Loucy (cell line): ENCODE measurements at regions not wholly inside any gene's neighbourhood (a gene's known extent, or its start where the extent isn't known, plus 50 kb on each side); places are given as distances from the start of the nearest gene placed in this dataset.

Experiments
- EZH2phosphoT487 ChIP-seq: fragments of 200-600 bp; IDR thresholded peaks from 2 replicates; pipeline ENCODE4 v1.6.1; 2018; ENCODE audit warnings: antibody characterized with exemption, mild to moderate bottlenecking, moderate library complexity, borderline replicate concordance
- TF ChIP-seq, protein P1 (sequence below): fragments of 200-600 bp; sonication (generic); conservative IDR thresholded peaks from 2 replicates; pipeline ENCODE4 v1.5.1; 2014; ENCODE audit warnings: mild to moderate bottlenecking, antibody characterized with exemption, low read length

DNA sequence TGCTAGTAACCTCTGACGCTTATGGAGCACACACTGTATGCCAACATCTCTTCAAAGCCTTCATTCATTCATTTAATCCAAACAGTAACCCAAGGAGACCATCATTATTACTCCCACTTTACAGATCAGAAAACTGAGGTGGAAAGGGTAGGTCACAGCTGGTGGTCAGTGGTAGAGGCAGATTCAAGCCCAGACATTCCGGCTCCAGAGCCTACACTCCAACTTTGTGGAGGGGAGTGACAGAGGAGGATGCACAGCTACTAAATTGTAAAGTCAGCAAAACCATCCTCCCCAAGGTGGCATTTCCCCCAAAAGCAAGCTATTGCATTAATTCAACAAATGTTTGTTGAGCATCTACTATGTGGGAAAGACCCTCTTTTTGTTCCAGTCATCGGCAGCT lies 110.5 kb upstream of the CPEB4 start:
- TF ChIP-seq, protein P1, sequence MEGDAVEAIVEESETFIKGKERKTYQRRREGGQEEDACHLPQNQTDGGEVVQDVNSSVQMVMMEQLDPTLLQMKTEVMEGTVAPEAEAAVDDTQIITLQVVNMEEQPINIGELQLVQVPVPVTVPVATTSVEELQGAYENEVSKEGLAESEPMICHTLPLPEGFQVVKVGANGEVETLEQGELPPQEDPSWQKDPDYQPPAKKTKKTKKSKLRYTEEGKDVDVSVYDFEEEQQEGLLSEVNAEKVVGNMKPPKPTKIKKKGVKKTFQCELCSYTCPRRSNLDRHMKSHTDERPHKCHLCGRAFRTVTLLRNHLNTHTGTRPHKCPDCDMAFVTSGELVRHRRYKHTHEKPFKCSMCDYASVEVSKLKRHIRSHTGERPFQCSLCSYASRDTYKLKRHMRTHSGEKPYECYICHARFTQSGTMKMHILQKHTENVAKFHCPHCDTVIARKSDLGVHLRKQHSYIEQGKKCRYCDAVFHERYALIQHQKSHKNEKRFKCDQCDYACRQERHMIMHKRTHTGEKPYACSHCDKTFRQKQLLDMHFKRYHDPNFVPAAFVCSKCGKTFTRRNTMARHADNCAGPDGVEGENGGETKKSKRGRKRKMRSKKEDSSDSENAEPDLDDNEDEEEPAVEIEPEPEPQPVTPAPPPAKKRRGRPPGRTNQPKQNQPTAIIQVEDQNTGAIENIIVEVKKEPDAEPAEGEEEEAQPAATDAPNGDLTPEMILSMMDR = no peak
- no peak for TF ChIP-seq EZH2phosphoT487
